GM06990 (cell line): ENCODE measurements at regions not wholly inside any gene's neighbourhood (a gene's known extent, or its start where the extent isn't known, plus 50 kb on each side); places are given as distances from the start of the nearest gene placed in this dataset.

ENCODE experiments used
- DNase-seq: peaks from one replicate; pipeline ENCODE4 v3.0.0-alpha.2; 2011; ENCODE audit not compliant: insufficient read length; ENCODE audit errors: extremely low read depth
- H3K27me3 ChIP-seq: replicated peaks from 2 replicates; pipeline ENCODE4 v1.6.0; 2011; ENCODE audit warnings: low read length; ENCODE audit not compliant: control insufficient read depth, insufficient read depth
- H3K36me3 ChIP-seq: 2 replicates; pipeline ENCODE4 v1.5.1; 2011; ENCODE audit warnings: low read length; ENCODE audit not compliant: control insufficient read depth, insufficient read depth
- H3K4me3 ChIP-seq: replicated peaks from 2 replicates; pipeline ENCODE4 v1.5.1; 2011; ENCODE audit warnings: low read depth, mild to moderate bottlenecking, control low read depth, low read length
- CTCF ChIP-seq: IDR thresholded peaks from 2 replicates; pipeline ENCODE4 v1.5.1; 2011; ENCODE audit warnings: low read length, control low read depth, mild to moderate bottlenecking, inconsistent platforms; ENCODE audit not compliant: insufficient read depth, poor library complexity, severe bottlenecking

- H3K4me3 ChIP-seq, result no peak overlapping the region
- DNase-seq, result no peak
- TF ChIP-seq CTCF, result no peak
- H3K36me3 ChIP-seq, result no peaks in the 10 kb centered on the region
- no peaks in the 10 kb centered on the region for H3K27me3 ChIP-seq
These were observed 991.4 kb upstream of the PABPC4L start for GRCh38 chr4:135192751-135193535.

- TF ChIP-seq CTCF, result no peak
- DNase-seq, result no peak
- H3K27me3 ChIP-seq, result no peaks in the 10 kb centered on the region
These were observed 990.0 kb upstream of the PABPC4L start for GRCh38 chr4:135191596-135191995.

GRCh38 chr4:135186002-135186401 lies 984.4 kb upstream of the PABPC4L start:
- Histone ChIP-seq H3K36me3 (no peaks in the 10 kb centered on the region), H3K27me3 (no peaks in the 10 kb centered on the region), H3K4me3 (no peak overlapping the region)
- DNase-seq, result no peak
- TF ChIP-seq CTCF, result no peak

More at GRCh38 chr4:135191596-135191995, 990.0 kb upstream of the PABPC4L start:
- no peak overlapping the region for H3K4me3 ChIP-seq
- no peaks in the 10 kb centered on the region for H3K36me3 ChIP-seq

GRCh38 chr4:135185256-135185655 lies 983.7 kb upstream of the PABPC4L start:
- no peak for TF ChIP-seq CTCF
- Histone ChIP-seq H3K27me3 (no peaks in the 10 kb centered on the region), H3K36me3 (no peaks in the 10 kb centered on the region), H3K4me3 (no peak overlapping the region)
- no peak for DNase-seq

GRCh38 chr4:135184715-135185114 lies 983.1 kb upstream of the PABPC4L start:
- Histone ChIP-seq H3K27me3 (no peaks in the 10 kb centered on the region), H3K4me3 (no peak overlapping the region), H3K36me3 (no peaks in the 10 kb centered on the region)
- TF ChIP-seq CTCF, result no peak
- no peak for DNase-seq
